SH-SY5Y (cell line): ENCODE measurements at regions not wholly inside any gene's neighbourhood (a gene's known extent, or its start where the extent isn't known, plus 50 kb on each side); places are given as distances from the start of the nearest gene placed in this dataset.

Experiments used
- GATA2 ChIP-seq: IDR thresholded peaks from 2 replicates; pipeline ENCODE4 v1.6.1; 2011; ENCODE audit warnings: mild to moderate bottlenecking, low read depth, low read length
- GATA3 ChIP-seq: IDR thresholded peaks from 2 replicates; pipeline ENCODE4 v1.6.1; 2011; ENCODE audit warnings: low read depth, mild to moderate bottlenecking, low read length, moderate library complexity

- no peak for TF ChIP-seq GATA3
- no peak for TF ChIP-seq GATA2
Observed at GRCh38 chr11:23100726-23101125, 240.5 kb upstream of the CCDC179 start.

- TF ChIP-seq GATA3 (no peak), GATA2 (no peak)
Observed at GRCh38 chr11:23103416-23103815, 243.1 kb upstream of the CCDC179 start.

GRCh38 chr11:23111527-23111926 lies 251.3 kb upstream of the CCDC179 start:
- TF ChIP-seq GATA3: no peak

GRCh38 chr11:23112390-23112789 lies 252.1 kb upstream of the CCDC179 start:
- no peak for TF ChIP-seq GATA2
- TF ChIP-seq GATA3: no peak

GRCh38 chr11:23112987-23113886 lies 253.0 kb upstream of the CCDC179 start:
- no peak for TF ChIP-seq GATA2

GRCh38 chr11:23113887-23114216 lies 253.6 kb upstream of the CCDC179 start:
- no peak for TF ChIP-seq GATA3
- TF ChIP-seq GATA2: no peak

- TF ChIP-seq GATA2 (no peak), GATA3 (no peak)
Observed at GRCh38 chr11:23123753-23124152, 263.5 kb upstream of the CCDC179 start.

- TF ChIP-seq GATA3: no peak
- TF ChIP-seq GATA2: no peak
Observed at GRCh38 chr11:23124249-23124648, 264.0 kb upstream of the CCDC179 start.

GRCh38 chr11:23124996-23125395 lies 264.7 kb upstream of the CCDC179 start:
- TF ChIP-seq GATA3: no peak
- TF ChIP-seq GATA2: no peak

- TF ChIP-seq GATA3 (no peak), GATA2 (no peak)
Observed at GRCh38 chr11:23127706-23128105, 267.4 kb upstream of the CCDC179 start.

- TF ChIP-seq GATA3 (no peak), GATA2 (no peak)
Observed at GRCh38 chr11:23134627-23135026, 274.4 kb upstream of the CCDC179 start.

GRCh38 chr11:23138761-23139160 lies 278.5 kb upstream of the CCDC179 start:
- peak; percentile 48; the same call in 1 of the 2 replicates for TF ChIP-seq GATA3
- TF ChIP-seq GATA2: peak; percentile 44; the same call in 1 of the 2 replicates

- TF ChIP-seq GATA2 (no peak), GATA3 (no peak)
Observed at GRCh38 chr11:23143022-23143421, 282.7 kb upstream of the CCDC179 start.

- no peak for TF ChIP-seq GATA2
Observed at GRCh38 chr11:23151819-23152218, 291.5 kb upstream of the CCDC179 start.

- TF ChIP-seq GATA2: no peak
- TF ChIP-seq GATA3: no peak
Observed at GRCh38 chr11:23155503-23155902, 295.2 kb upstream of the CCDC179 start.

GRCh38 chr11:23164022-23164421 lies 303.7 kb upstream of the CCDC179 start:
- TF ChIP-seq GATA3: no peak
- no peak for TF ChIP-seq GATA2
